CD14-positive monocyte (primary cell): ENCODE measurements at regions not wholly inside any gene's neighbourhood (a gene's known extent, or its start where the extent isn't known, plus 50 kb on each side); places are given as distances from the start of the nearest gene placed in this dataset.

Experiments
- DNase-seq, 3 donors: peaks; one replicate each; pipeline ENCODE4 v3.0.0-alpha.2; 2011 to 2022
- H2AFZ ChIP-seq: 2 replicates; pipeline ENCODE4 v1.6.0; 2012; ENCODE audit warnings: mild to moderate bottlenecking, low read depth, low read length, inconsistent platforms; ENCODE audit not compliant: insufficient read depth, poor library complexity, severe bottlenecking
- H3K27ac ChIP-seq, 2 donors: 1 replicate in 1 of 2; 2 replicates in 1 of 2; pipeline ENCODE4 v1.5.1; 2012 to 2013; ENCODE audit warnings: low read length in 2 of 2, control low read depth in 1 of 2, inconsistent platforms in 1 of 2, low read depth in 1 of 2, mild to moderate bottlenecking in 1 of 2
- H3K27me3 ChIP-seq, 2 donors: one replicate each; pipeline versions ENCODE4 v1.6.0 to v1.6.1; 2011 to 2013; ENCODE audit warnings: low read length in 2 of 2; ENCODE audit not compliant: control insufficient read depth in 2 of 2, insufficient read depth in 2 of 2
- H3K36me3 ChIP-seq, 2 donors: replicated peaks in 1 of 2; 1 replicate in 1 of 2; 2 replicates in 1 of 2; pipeline versions ENCODE4 v1.5.1 to v1.6.1; 2012 to 2013; ENCODE audit warnings: low read length in 2 of 2, control low read depth in 1 of 2, inconsistent platforms in 1 of 2, mild to moderate bottlenecking in 1 of 2; ENCODE audit not compliant: insufficient read depth in 2 of 2, control insufficient read depth in 1 of 2
- H3K4me1 ChIP-seq, 2 donors: 1 replicate in 1 of 2; 2 replicates in 1 of 2; pipeline versions ENCODE4 v1.5.1 to v1.6.1; 2012 to 2013; ENCODE audit warnings: low read length in 2 of 2, control low read depth in 1 of 2, inconsistent platforms in 1 of 2, mild to moderate bottlenecking in 1 of 2, moderate library complexity in 1 of 2; ENCODE audit not compliant: insufficient read depth in 2 of 2, control insufficient read depth in 1 of 2
- H3K4me2 ChIP-seq: replicated peaks from 2 replicates; pipeline ENCODE3; 2012; ENCODE audit warnings: low read length, moderate library complexity, mild to moderate bottlenecking; ENCODE audit not compliant: poor library complexity, severe bottlenecking; ENCODE audit errors: extremely low read depth
- H3K4me3 ChIP-seq, 3 experiments: fragments of 200-600 bp in 1 of 3; sonication (generic) in 1 of 3; replicated peaks in 1 of 3; 1 replicate in 2 of 3; 2 replicates in 1 of 3; pipeline ENCODE4 v1.5.1; 2011 to 2013; ENCODE audit warnings: low read length in 3 of 3, mild to moderate bottlenecking in 3 of 3, control low read depth in 2 of 3, low read depth in 2 of 3, inconsistent platforms in 1 of 3, moderate library complexity in 1 of 3
- H3K79me2 ChIP-seq: 2 replicates; pipeline ENCODE4 v1.6.0; 2012; ENCODE audit warnings: mild to moderate bottlenecking, control low read depth, inconsistent platforms, low read length, moderate library complexity; ENCODE audit not compliant: insufficient read depth
- H3K9ac ChIP-seq: 2 replicates; pipeline ENCODE4 v1.6.0; 2017; ENCODE audit warnings: low read length, mild to moderate bottlenecking; ENCODE audit not compliant: insufficient read depth, poor library complexity, severe bottlenecking
- H3K9me3 ChIP-seq, 2 donors: replicated peaks in 1 of 2; 1 replicate in 1 of 2; 2 replicates in 1 of 2; pipeline versions ENCODE4 v1.5.1 to v1.6.1; 2012 to 2013; ENCODE audit warnings: low read length in 2 of 2, control low read depth in 1 of 2; ENCODE audit not compliant: control insufficient read depth in 1 of 2, insufficient read depth in 1 of 2
- H4K20me1 ChIP-seq: 2 replicates; pipeline ENCODE4 v1.6.0; 2012; ENCODE audit warnings: mild to moderate bottlenecking, low read length, control low read depth, moderate library complexity; ENCODE audit not compliant: insufficient read depth
- H3K27ac Mint-ChIP-seq, 7 donors: one replicate each; pipeline ENCODE4 v1.8.0; 2020; ENCODE audit warnings: mild to moderate bottlenecking in 7 of 7, mixed read lengths in 7 of 7, moderate library complexity in 6 of 7, inconsistent platforms in 2 of 7
- H3K27me3 Mint-ChIP-seq, 3 donors: one replicate each; pipeline ENCODE4 v1.8.0; 2021 to 2022; ENCODE audit warnings: low read depth in 3 of 3, mild to moderate bottlenecking in 3 of 3, mixed read lengths in 3 of 3, moderate library complexity in 3 of 3, inconsistent platforms in 1 of 3
- H3K36me3 Mint-ChIP-seq, 2 donors: one replicate each; pipeline ENCODE4 v1.8.0; 2020; ENCODE audit warnings: mixed read lengths in 2 of 2, inconsistent platforms in 1 of 2, mild to moderate bottlenecking in 1 of 2
- H3K4me1 Mint-ChIP-seq: one replicate; pipeline ENCODE4 v1.8.0; 2020; ENCODE audit warnings: mild to moderate bottlenecking, mixed read lengths
- H3K4me3 Mint-ChIP-seq, 2 donors: one replicate each; pipeline ENCODE4 v1.8.0; 2020; ENCODE audit warnings: mild to moderate bottlenecking in 2 of 2, mixed read lengths in 2 of 2, moderate library complexity in 1 of 2
- H3K9me3 Mint-ChIP-seq, 7 donors: one replicate each; pipeline ENCODE4 v1.8.0; 2020 to 2022; ENCODE audit warnings: mixed read lengths in 7 of 7, mild to moderate bottlenecking in 6 of 7, moderate library complexity in 6 of 7, inconsistent platforms in 2 of 7
- WGBS: methylation state at CpG from one replicate; pipeline ENCODE4 v1.1.5; 2013; ENCODE audit warnings: missing lambda C conversion rate; ENCODE audit not compliant: insufficient coverage; 5-methylcytosine and 5-hydroxymethylcytosine counted together
- intact Hi-C, 2 donors: fragments of 100-400 bp; cut with micrococcal nuclease; formaldehyde crosslinking; loops; one replicate each; pipeline versions ENCODE4 v1.15.0 to v1.15.1; 2023
- TF ChIP-seq, protein P1 (sequence below): fragments of 200-600 bp; IDR thresholded peaks from one replicate; pipeline ENCODE4 v1.8.0; 2022; ENCODE audit warnings: antibody characterized with exemption, mild to moderate bottlenecking

DNA sequence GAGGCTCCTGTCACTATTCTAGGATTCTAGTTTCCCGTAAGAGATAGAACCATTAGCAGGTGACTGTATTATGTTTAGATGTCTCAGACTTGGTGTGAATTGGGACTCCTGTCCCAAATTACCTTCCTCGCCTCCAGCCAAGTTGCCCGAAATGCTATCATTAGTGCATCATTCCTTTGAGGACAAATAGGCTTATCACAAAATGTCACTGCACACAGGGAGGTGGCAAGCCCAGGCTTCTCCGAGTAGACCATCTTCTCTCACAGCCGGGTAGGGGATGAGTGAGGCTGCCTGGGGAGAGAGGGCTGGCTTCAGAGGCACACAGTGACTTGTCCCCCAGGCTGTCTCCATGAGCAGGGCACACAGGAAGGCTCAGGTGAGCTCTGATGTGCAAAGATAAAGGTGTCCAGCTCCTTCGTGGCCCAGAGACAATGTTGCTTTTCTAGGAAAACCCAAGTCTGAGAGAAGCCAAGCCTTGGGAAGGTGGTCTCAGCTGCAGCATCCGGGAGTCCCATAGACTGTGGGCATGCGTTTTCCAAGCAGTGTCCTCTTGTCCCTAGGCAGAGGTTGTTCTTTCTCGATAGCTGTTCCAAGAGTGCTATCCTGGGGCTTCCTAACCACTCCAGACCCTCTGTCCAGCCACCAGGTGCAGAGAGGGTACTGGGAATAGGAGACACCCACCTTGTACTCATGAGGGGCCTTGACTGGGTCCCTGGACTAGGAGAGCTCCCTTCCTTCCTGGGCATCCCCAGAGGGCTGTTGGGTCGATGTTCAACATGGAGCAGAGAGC, 163.1 kb upstream of the TSHZ3 start:
- Histone ChIP-seq H3K27me3 (no peaks in the 10 kb centered on the region), H3K36me3 (no peaks in the 10 kb centered on the region), H3K9me3 (no peaks in the 10 kb centered on the region), H2AFZ (no peak overlapping the region), H3K4me1 (no peaks in the 10 kb centered on the region), H3K4me3 (no peak overlapping the region), H3K9ac (no peak overlapping the region), H3K27ac (no peak overlapping the region), H3K79me2 (no peaks in the 10 kb centered on the region), H3K4me2 (no peak overlapping the region), H4K20me1 (no peaks in the 10 kb centered on the region)
- H3K9me3 Mint-ChIP-seq: peaks cover 0 to 8% (median 0%) of the 10 kb centered on the region in 7 donors
- WGBS: 86% methylated on average over 4 of the region's 10 CpGs
- intact Hi-C loops: no loop called here
- H3K4me3 Mint-ChIP-seq: no peak overlapping the region
- TF ChIP-seq, protein P1, sequence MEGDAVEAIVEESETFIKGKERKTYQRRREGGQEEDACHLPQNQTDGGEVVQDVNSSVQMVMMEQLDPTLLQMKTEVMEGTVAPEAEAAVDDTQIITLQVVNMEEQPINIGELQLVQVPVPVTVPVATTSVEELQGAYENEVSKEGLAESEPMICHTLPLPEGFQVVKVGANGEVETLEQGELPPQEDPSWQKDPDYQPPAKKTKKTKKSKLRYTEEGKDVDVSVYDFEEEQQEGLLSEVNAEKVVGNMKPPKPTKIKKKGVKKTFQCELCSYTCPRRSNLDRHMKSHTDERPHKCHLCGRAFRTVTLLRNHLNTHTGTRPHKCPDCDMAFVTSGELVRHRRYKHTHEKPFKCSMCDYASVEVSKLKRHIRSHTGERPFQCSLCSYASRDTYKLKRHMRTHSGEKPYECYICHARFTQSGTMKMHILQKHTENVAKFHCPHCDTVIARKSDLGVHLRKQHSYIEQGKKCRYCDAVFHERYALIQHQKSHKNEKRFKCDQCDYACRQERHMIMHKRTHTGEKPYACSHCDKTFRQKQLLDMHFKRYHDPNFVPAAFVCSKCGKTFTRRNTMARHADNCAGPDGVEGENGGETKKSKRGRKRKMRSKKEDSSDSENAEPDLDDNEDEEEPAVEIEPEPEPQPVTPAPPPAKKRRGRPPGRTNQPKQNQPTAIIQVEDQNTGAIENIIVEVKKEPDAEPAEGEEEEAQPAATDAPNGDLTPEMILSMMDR: no peak
- no peak overlapping the region for H3K27ac Mint-ChIP-seq
- no peaks in the 10 kb centered on the region for H3K4me1 Mint-ChIP-seq
- H3K36me3 Mint-ChIP-seq: no peaks in the 10 kb centered on the region
- DNase-seq: no peak
- H3K27me3 Mint-ChIP-seq: peaks cover 4 to 6% (median 4%) of the 10 kb centered on the region in 3 donors

DNA sequence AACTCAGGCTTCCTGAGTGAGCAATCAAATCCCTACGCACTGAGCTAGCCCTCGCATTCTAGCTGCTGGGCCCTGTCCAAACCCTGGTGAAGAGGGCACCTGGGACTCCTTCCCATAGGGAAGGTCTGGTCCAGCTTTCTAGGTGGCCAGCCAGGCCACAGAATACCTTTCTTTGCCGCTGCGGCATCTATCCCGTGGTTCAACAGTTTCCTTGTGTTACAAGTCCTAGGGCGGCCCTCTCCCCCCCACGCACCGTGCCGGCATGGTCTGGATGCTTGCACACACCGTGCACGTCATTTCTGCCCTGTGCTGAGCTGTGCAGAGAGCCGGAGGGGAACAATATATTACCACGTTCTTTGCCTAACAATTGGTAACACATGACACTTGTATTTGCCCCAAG, 164.6 kb upstream of the TSHZ3 start:
- intact Hi-C loops: no loop called here
- H3K79me2 ChIP-seq: no peaks in the 10 kb centered on the region
- no peaks in the 10 kb centered on the region for H3K4me1 Mint-ChIP-seq
- H3K27me3 Mint-ChIP-seq: peaks cover 4 to 6% (median 4%) of the 10 kb centered on the region in 3 donors
- no peaks in the 10 kb centered on the region for H3K36me3 Mint-ChIP-seq
- WGBS: 96% methylated on average over 11 of the region's 13 CpGs
- H3K9me3 ChIP-seq: no peaks in the 10 kb centered on the region
- H3K27ac ChIP-seq: no peak overlapping the region
- no peak overlapping the region for H2AFZ ChIP-seq
- H3K36me3 ChIP-seq: no peaks in the 10 kb centered on the region
- no peaks in the 10 kb centered on the region for H3K27me3 ChIP-seq
- no peak for DNase-seq
- H3K4me1 ChIP-seq: no peaks in the 10 kb centered on the region
- no peak overlapping the region for H3K27ac Mint-ChIP-seq
- H3K4me3 Mint-ChIP-seq: no peak overlapping the region
- H3K9me3 Mint-ChIP-seq: peaks cover 0 to 12% (median 0%) of the 10 kb centered on the region in 7 donors
- H3K9ac ChIP-seq: no peak overlapping the region
- TF ChIP-seq, protein P1: no peak
- no peak overlapping the region for H3K4me2 ChIP-seq
- H3K4me3 ChIP-seq: no peak overlapping the region
- no peaks in the 10 kb centered on the region for H4K20me1 ChIP-seq
